G401 (cell line): ENCODE measurements at regions not wholly inside any gene's neighbourhood (a gene's known extent, or its start where the extent isn't known, plus 50 kb on each side); places are given as distances from the start of the nearest gene placed in this dataset.

ENCODE experiments used
- DNase-seq: peaks from one replicate; pipeline ENCODE4 v3.0.0-alpha.2; 2015; ENCODE audit warnings: low spot score
- in situ Hi-C: cut with HindIII; loops from 2 replicates; pipeline ENCODE4 v1.10.0; 2016; ENCODE audit warnings: low sequenced_read_pairs, mixed read lengths

DNA sequence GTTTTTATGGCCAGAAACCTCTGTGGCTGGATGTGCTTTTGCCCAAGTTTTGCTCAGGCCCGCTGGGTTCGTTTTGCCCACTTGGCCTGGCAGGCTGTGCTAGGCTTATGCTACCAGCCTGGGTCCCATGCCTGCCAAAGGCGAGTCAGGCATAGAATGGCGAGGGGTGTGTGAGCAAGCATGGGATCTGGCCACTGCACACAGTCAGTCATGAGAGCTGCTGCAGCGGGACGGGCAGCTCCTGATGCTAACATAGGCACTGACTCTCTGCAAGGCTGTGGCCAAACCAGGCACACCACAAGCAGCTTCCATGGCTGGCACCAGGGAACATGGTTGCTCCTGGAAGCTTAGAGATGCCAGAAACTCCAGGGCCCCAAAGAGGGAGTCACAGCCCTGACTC, 52.9 kb upstream of the PCDH15 start:
- no peak for DNase-seq
- in situ Hi-C loops: no loop called here
